Stimulated activated CD4-positive, alpha-beta T cell treated with anti-CD3 and anti-CD28 coated beads, Interleukin-2, amount 100 ng/mL, for 48 hours (primary cell): ENCODE measurements at regions not wholly inside any gene's neighbourhood (a gene's known extent, or its start where the extent isn't known, plus 50 kb on each side); places are given as distances from the start of the nearest gene placed in this dataset.
"Not testable (repeated sequence)": the region's sequence is repeated elsewhere in the genome, so short reads cannot be mapped to it uniquely, and the experiment has no call there.

Experiments
- DNase-seq, 2 donors: peaks; one replicate each; pipeline ENCODE4 v3.0.0-alpha.2; 2020

GRCh38 chr14:82759656-82760055 lies 1226.0 kb upstream of the SEL1L start:
- DNase-seq = no peak

- DNase-seq = no peak
Measured at GRCh38 chr14:82766123-82766522, 1232.5 kb upstream of the SEL1L start.

GRCh38 chr14:82766996-82767395 lies 1233.3 kb upstream of the SEL1L start:
- no peak for DNase-seq

GRCh38 chr14:82776958-82777357 lies 1243.3 kb upstream of the SEL1L start:
- DNase-seq = no peak

GRCh38 chr14:82778008-82778590 lies 1244.4 kb upstream of the SEL1L start:
- no peak for DNase-seq

- no peak for DNase-seq
Measured at GRCh38 chr14:82778601-82779000, 1244.9 kb upstream of the SEL1L start.

- no peak for DNase-seq
Measured at GRCh38 chr14:82779301-82779700, 1245.6 kb upstream of the SEL1L start.

- no peak for DNase-seq
Measured at GRCh38 chr14:82785756-82786482, 1252.3 kb upstream of the SEL1L start.

- no peak for DNase-seq
Measured at GRCh38 chr14:82786483-82786880, 1252.8 kb upstream of the SEL1L start.

- DNase-seq = no peak
Measured at GRCh38 chr14:82796086-82796485, 1262.4 kb upstream of the SEL1L start.

GRCh38 chr14:82798276-82798675 lies 1264.6 kb upstream of the SEL1L start:
- DNase-seq = no peak

GRCh38 chr14:82805892-82806825 lies 1272.5 kb upstream of the SEL1L start:
- DNase-seq = no peak

- DNase-seq = no peak
Measured at GRCh38 chr14:82811246-82811645, 1277.6 kb upstream of the SEL1L start.

- DNase-seq = not testable (repeated sequence)
Measured at GRCh38 chr14:82814339-82814738, 1280.7 kb upstream of the SEL1L start.

- DNase-seq = no peak
Measured at GRCh38 chr14:82830596-82830995, 1296.9 kb upstream of the SEL1L start.

- DNase-seq = no peak
Measured at GRCh38 chr14:82836256-82836950, 1302.8 kb upstream of the SEL1L start.

GRCh38 chr14:82837611-82838140 lies 1304.0 kb upstream of the SEL1L start:
- DNase-seq = no peak

GRCh38 chr14:82850576-82850975 lies 1316.9 kb upstream of the SEL1L start:
- no peak for DNase-seq

- DNase-seq = no peak
Measured at GRCh38 chr14:82854131-82854530, 1320.5 kb upstream of the SEL1L start.

- no peak for DNase-seq
Measured at GRCh38 chr14:82854901-82855300, 1321.2 kb upstream of the SEL1L start.

GRCh38 chr14:82855912-82856391 lies 1322.3 kb upstream of the SEL1L start:
- DNase-seq = no peak

- no peak for DNase-seq
Measured at GRCh38 chr14:82861313-82861712, 1327.7 kb upstream of the SEL1L start.

- no peak for DNase-seq
Measured at GRCh38 chr14:82872494-82872893, 1338.8 kb upstream of the SEL1L start.
